NB4 (cell line): ENCODE measurements at regions not wholly inside any gene's neighbourhood (a gene's known extent, or its start where the extent isn't known, plus 50 kb on each side); places are given as distances from the start of the nearest gene placed in this dataset.

Source experiments
- MYC ChIP-seq: IDR thresholded peaks from 2 replicates; pipeline ENCODE4 v1.6.1; 2011; ENCODE audit warnings: low read depth, low read length
- POLR2A ChIP-seq: IDR thresholded peaks from 2 replicates; pipeline ENCODE4 v1.6.1; 2011; ENCODE audit warnings: mild to moderate bottlenecking; ENCODE audit not compliant: insufficient read length; ENCODE audit errors: extremely low read depth
- TF ChIP-seq, protein P1 (sequence below): IDR thresholded peaks from one replicate; pipeline ENCODE4 v1.5.1; 2012; ENCODE audit warnings: low read depth, low read length
- TF ChIP-seq, protein P2 (sequence below): IDR thresholded peaks from 2 replicates; pipeline ENCODE4 v1.6.1; 2011; ENCODE audit warnings: low read depth, low read length

GRCh38 chr4:14700544-14700943 is 301.7 kb upstream of the CPEB2 start:
- TF ChIP-seq, protein P1, sequence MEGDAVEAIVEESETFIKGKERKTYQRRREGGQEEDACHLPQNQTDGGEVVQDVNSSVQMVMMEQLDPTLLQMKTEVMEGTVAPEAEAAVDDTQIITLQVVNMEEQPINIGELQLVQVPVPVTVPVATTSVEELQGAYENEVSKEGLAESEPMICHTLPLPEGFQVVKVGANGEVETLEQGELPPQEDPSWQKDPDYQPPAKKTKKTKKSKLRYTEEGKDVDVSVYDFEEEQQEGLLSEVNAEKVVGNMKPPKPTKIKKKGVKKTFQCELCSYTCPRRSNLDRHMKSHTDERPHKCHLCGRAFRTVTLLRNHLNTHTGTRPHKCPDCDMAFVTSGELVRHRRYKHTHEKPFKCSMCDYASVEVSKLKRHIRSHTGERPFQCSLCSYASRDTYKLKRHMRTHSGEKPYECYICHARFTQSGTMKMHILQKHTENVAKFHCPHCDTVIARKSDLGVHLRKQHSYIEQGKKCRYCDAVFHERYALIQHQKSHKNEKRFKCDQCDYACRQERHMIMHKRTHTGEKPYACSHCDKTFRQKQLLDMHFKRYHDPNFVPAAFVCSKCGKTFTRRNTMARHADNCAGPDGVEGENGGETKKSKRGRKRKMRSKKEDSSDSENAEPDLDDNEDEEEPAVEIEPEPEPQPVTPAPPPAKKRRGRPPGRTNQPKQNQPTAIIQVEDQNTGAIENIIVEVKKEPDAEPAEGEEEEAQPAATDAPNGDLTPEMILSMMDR = no peak
- TF ChIP-seq POLR2A = no peak
- TF ChIP-seq, protein P2, sequence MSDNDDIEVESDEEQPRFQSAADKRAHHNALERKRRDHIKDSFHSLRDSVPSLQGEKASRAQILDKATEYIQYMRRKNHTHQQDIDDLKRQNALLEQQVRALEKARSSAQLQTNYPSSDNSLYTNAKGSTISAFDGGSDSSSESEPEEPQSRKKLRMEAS = no peak
- TF ChIP-seq MYC = no peak
